AG09319 (cell line): ENCODE measurements at regions not wholly inside any gene's neighbourhood (a gene's known extent, or its start where the extent isn't known, plus 50 kb on each side); places are given as distances from the start of the nearest gene placed in this dataset.

Experiments used
- DNase-seq: peaks from one replicate; pipeline ENCODE4 v3.0.0-alpha.2; 2010; ENCODE audit warnings: low read depth; ENCODE audit errors: extremely low read depth
- TF ChIP-seq, protein P1 (sequence below): IDR thresholded peaks from 2 replicates; pipeline ENCODE4 v1.5.1; 2011; ENCODE audit warnings: low read depth, mild to moderate bottlenecking, inconsistent platforms, low read length, moderate library complexity

DNA sequence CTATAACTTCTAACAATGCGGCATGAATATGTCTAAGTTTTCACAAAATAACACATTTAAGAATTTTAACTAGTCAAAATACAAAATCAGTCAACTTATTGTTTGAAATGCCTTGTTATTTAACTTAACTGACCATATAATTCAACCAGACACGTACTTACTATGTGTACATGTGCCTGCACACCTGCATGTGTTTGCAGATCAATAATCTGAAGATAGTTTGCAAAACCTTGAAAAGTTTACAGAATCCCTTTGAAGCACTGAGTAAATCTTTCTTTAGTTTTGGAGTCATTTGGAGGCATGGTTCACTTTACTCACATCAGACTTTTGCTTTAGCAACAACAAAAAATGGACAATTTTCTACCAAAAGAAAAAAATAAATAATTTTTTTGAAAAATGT lies 363.8 kb downstream of the PMP22 start:
- TF ChIP-seq, protein P1, sequence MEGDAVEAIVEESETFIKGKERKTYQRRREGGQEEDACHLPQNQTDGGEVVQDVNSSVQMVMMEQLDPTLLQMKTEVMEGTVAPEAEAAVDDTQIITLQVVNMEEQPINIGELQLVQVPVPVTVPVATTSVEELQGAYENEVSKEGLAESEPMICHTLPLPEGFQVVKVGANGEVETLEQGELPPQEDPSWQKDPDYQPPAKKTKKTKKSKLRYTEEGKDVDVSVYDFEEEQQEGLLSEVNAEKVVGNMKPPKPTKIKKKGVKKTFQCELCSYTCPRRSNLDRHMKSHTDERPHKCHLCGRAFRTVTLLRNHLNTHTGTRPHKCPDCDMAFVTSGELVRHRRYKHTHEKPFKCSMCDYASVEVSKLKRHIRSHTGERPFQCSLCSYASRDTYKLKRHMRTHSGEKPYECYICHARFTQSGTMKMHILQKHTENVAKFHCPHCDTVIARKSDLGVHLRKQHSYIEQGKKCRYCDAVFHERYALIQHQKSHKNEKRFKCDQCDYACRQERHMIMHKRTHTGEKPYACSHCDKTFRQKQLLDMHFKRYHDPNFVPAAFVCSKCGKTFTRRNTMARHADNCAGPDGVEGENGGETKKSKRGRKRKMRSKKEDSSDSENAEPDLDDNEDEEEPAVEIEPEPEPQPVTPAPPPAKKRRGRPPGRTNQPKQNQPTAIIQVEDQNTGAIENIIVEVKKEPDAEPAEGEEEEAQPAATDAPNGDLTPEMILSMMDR, result no peak

DNA sequence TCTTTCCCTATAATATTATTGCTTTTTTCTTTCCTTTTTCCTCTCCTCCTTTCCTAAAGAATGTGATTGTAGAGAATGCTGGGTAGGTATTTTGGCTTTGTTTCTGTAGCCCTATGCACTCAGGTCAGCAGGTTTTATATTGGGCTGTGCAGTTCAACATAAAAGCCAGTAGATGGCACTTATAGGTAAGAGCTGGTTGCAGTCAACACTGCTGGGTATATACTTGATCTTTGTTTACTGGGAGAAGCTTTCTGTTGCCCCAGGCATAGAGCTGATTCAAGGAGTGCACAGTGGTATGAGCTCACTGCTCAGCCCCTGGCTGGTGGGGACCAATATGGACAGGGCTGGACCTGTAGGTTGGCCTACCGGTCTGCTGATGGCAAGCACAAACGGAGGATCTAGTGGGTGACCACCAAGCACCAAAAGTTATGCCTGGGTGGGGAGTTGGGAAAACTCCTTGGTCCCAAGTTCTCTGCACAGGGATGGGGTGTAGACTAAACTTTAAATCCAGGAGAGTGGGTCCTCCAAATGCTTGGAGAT lies 378.9 kb downstream of the PMP22 start:
- no peak for DNase-seq

More for the DNA sequence above, 363.8 kb downstream of the PMP22 start:
- DNase-seq, result no peak

DNA sequence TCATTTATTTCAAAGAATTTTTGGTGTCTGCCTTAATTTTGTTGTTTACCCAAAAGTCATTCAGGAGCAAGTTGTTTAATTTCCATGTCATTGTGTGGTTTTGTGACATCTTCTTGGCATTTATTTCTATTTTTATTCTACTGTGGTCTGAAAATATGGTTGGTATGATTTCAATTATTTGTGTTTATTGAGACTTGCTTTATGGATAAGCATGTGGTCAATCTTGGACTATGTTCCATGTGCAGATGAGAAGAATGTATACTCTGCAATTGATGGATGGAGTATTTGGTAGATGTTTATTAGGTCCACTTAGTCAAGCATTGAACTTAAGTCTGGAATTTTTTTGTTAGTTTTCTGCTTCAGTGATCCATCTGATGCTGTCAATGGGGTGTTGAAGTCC lies 383.0 kb downstream of the PMP22 start:
- DNase-seq, result peak; percentile 67
- TF ChIP-seq, protein P1, result no peak

More for the DNA sequence above, 378.9 kb downstream of the PMP22 start:
- TF ChIP-seq, protein P1, result peak; percentile 26

DNA sequence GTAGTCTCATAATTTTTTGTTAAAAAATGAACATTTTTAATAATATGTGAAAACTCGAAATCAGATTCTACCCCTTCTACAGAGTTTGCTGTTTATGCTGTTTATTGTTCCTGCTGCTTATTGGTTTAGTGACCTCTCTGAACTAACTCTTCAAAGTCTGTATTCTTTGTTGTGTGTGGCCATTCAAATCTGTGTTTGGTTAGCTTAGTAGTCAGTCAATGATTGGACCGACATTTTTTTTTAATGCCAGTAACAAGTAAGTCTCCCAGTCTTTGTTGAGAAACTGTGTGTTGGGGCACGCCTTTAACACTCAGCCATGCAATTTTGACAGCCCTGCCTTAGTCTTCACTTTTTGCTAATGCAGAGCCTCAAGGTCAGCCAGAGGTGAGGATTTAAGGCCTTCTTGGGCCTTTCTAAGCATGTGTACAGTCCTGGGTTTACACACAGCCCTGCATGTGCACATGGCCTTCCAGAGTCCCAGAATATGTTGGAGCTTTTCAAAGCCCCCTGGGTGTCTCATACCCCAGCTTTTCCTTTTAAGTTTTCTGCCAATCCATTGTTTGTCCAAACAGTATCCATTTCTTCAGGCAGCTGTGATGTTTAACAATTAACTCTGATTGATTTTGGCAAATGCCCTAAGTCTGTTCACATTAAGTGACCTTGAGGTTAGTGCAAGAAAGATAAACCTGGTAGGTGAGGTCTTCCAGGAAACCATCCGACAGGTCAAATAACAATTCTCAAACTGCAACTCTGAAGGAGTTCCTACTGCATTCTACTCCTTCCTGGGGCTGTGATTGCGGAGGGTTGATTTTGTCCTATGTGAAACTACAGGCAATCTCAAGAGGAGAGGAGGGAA lies 389.3 kb downstream of the PMP22 start:
- DNase-seq, result no peak

DNA sequence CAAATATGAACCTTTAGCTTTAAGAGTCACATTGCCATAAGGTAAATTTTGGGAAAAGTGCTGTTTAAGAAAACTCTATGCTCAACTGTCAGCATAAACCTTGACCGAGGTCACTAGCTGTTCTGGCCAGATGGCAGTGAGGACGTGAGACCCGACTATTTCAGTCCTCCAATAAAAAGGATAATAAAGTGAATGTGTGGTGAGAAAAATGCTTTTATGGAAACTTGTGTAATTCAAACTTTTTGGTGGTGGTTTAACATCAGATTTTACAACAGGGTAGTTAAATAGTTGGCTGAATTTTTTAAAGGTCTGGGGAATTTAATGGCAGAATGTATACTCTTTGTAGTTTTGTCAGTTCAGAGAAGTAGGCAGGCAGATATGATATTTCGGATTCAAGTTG lies 391.1 kb downstream of the PMP22 start:
- DNase-seq, result no peak
- TF ChIP-seq, protein P1, result no peak

More for the DNA sequence above, 389.3 kb downstream of the PMP22 start:
- TF ChIP-seq, protein P1, result no peak

DNA sequence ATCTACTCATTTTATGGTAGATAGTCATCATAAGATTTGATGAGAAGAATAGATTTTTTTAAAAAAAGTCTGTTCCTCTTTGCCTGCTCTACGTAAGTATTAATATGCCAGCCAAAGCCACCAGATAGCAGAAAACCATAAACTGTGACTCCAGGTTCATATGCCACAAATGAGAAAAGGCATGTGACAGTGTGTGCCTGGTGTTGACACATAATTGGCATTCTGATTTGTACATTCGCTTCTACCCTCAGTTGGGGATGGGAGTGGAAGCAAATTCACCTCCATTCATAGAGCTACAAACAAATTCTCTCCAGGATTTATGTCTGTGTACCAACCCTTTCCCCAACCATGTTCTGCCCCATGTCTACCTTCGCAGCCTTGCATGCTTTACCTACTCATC lies 391.6 kb downstream of the PMP22 start:
- DNase-seq, result no peak
- TF ChIP-seq, protein P1, result no peak

DNA sequence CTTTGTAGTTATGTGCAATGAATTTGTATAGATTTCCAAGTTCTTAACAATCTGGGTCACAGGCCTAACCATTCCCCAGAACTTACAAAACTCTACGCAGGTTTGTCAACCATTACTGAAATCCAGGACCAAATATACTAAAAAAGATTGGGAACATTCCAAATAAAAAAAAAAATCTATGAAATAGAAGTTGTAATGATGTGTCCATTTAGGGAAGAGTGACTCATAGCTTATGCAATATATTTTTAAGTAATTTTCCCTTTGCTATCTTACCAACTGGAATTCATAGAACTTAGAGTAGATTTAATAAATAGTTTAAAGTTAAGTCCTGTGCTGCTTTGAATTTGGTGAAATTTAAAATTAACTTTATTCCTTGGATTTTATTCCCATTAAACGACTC lies 393.2 kb downstream of the PMP22 start:
- DNase-seq, result no peak
- TF ChIP-seq, protein P1, result no peak
